Stomach (tissue), 8 donors: ENCODE measurements at regions not wholly inside any gene's neighbourhood (a gene's known extent, or its start where the extent isn't known, plus 50 kb on each side); places are given as distances from the start of the nearest gene placed in this dataset.

ENCODE experiments used
- DNase-seq, 2 donors: peaks; one replicate each; pipeline versions ENCODE4 v3.0.0 to v3.0.0-alpha.2; 2013 to 2019
- H3K27ac ChIP-seq, 5 donors: fragments of 200-600 bp in 4 of 5; sonication (generic) in 4 of 5; one replicate each; pipeline ENCODE4 v1.5.1; 2013 to 2019; ENCODE audit warnings: mild to moderate bottlenecking in 1 of 5, moderate library complexity in 1 of 5
- H3K27me3 ChIP-seq, 3 donors: fragments of 200-600 bp; sonication (generic); one replicate each; pipeline ENCODE4 v1.5.1; 2017 to 2019; ENCODE audit warnings: mixed run types in 1 of 3
- H3K36me3 ChIP-seq, 4 donors: fragments of 200-600 bp; sonication (generic); 1 replicate in 3 of 4; 2 replicates in 1 of 4; pipeline ENCODE4 v1.5.1; 2016 to 2019
- H3K4me1 ChIP-seq, 4 donors: fragments of 200-600 bp; sonication (generic); one replicate each; pipeline ENCODE4 v1.5.1; 2016 to 2019
- H3K4me3 ChIP-seq, 4 donors: fragments of 200-600 bp; sonication (generic) in 3 of 4; one replicate each; pipeline ENCODE4 v1.5.1; 2016 to 2019; ENCODE audit warnings: mild to moderate bottlenecking in 1 of 4
- H3K9me3 ChIP-seq, 4 donors: fragments of 200-600 bp; sonication (generic); one replicate each; pipeline ENCODE4 v1.5.1; 2016 to 2019
- CTCF ChIP-seq, 7 experiments: fragments of 450-650 bp in 4 of 7; fragments of 200-600 bp in 3 of 7; sonication (generic) in 3 of 7; IDR thresholded peaks; one replicate each; pipeline ENCODE4 v1.5.1; 2016 to 2019; ENCODE audit warnings: antibody characterized with exemption in 7 of 7, control low read depth in 2 of 7, mild to moderate bottlenecking in 1 of 7
- EP300 ChIP-seq: sonication (generic); formaldehyde crosslinking; IDR thresholded peaks from one replicate; pipeline ENCODE4 v1.6.1; 2017; ENCODE audit warnings: antibody characterized with exemption
- POLR2A ChIP-seq, 4 donors: fragments of 450-650 bp; IDR thresholded peaks; one replicate each; pipeline ENCODE4 v1.6.1; 2016; ENCODE audit warnings: antibody characterized with exemption in 4 of 4, control low read depth in 2 of 4, mild to moderate bottlenecking in 1 of 4, moderate library complexity in 1 of 4
- POLR2AphosphoS5 ChIP-seq, 3 donors: sonication (generic); formaldehyde crosslinking; IDR thresholded peaks; one replicate each; pipeline ENCODE4 v1.6.1; 2016; ENCODE audit warnings: antibody characterized with exemption in 3 of 3
- WGBS, 5 donors: extraction: QIAGEN DNeasy Blood & Tissue Kit in 3 of 5; methylation state at CpG; one replicate each; pipeline versions ENCODE4 v1.1.5 to v1.1.7; 2013 to 2018; 5-methylcytosine and 5-hydroxymethylcytosine counted together
- intact Hi-C: fragments of 100-400 bp; cut with DNase I; formaldehyde crosslinking; loops from one replicate; pipeline ENCODE4 v1.15.1; 2023; ENCODE audit warnings: low total_unique reads
- donor health status: healthy with polysubstance abuse.
- donor health status: Bipolar disorder and iron deficiency.
- donor health status: healthy.

- no peak for DNase-seq
- Histone ChIP-seq H3K27me3 (no peaks in the 10 kb centered on the region), H3K27ac (no peak overlapping the region), H3K4me1 (no peaks in the 10 kb centered on the region), H3K9me3 (peaks cover 0 to 13% (median 0%) of the 10 kb centered on the region in 4 donors), H3K36me3 (no peaks in the 10 kb centered on the region), H3K4me3 (no peak overlapping the region)
- TF ChIP-seq POLR2A (IDR thresholded peaks at IDR 0.05): no peak
- TF ChIP-seq EP300: no peak
- no peak for TF ChIP-seq CTCF (IDR thresholded peaks at IDR 0.05)
- no peak for TF ChIP-seq POLR2AphosphoS5 (IDR thresholded peaks at IDR 0.05)
- WGBS, 5 donors: 82 to 93% (median 89%) methylated on average over 5 of the region's 5 CpGs
- intact Hi-C loops: no loop called here
Observed at GRCh38 chr7:18337048-18337809, 158.3 kb upstream of the HDAC9 start.

GRCh38 chr7:18338910-18339523, 156.5 kb upstream of the HDAC9 start:
- intact Hi-C loops: no loop called here
- TF ChIP-seq POLR2AphosphoS5 (IDR thresholded peaks at IDR 0.05) (no peak), POLR2A (IDR thresholded peaks at IDR 0.05) (no peak), EP300 (no peak), CTCF (IDR thresholded peaks at IDR 0.05) (no peak)
- 85 to 93% (median 92%) methylated on average over 3 of the region's 3 CpGs for WGBS, 5 donors
- no peak overlapping the region for H3K4me3 ChIP-seq
- no peaks in the 10 kb centered on the region for H3K4me1 ChIP-seq
- H3K27ac ChIP-seq: no peak overlapping the region
- H3K27me3 ChIP-seq: no peaks in the 10 kb centered on the region
- H3K9me3 ChIP-seq: peaks cover 0 to 13% (median 0%) of the 10 kb centered on the region in 4 donors
- DNase-seq: no peak
- H3K36me3 ChIP-seq: no peaks in the 10 kb centered on the region

- no peak overlapping the region for H3K4me3 ChIP-seq
- peaks cover 0 to 13% (median 0%) of the 10 kb centered on the region in 4 donors for H3K9me3 ChIP-seq
- TF ChIP-seq POLR2AphosphoS5 (IDR thresholded peaks at IDR 0.05): no peak
- no peak for TF ChIP-seq POLR2A (IDR thresholded peaks at IDR 0.05)
- TF ChIP-seq EP300: no peak
- no peak for TF ChIP-seq CTCF (IDR thresholded peaks at IDR 0.05)
- H3K36me3 ChIP-seq: no peaks in the 10 kb centered on the region
- no peak overlapping the region for H3K27ac ChIP-seq
- no peak for DNase-seq
- peaks cover 0 to 13% (median 4%) of the 10 kb centered on the region in 4 donors for H3K4me1 ChIP-seq
- no peaks in the 10 kb centered on the region for H3K27me3 ChIP-seq
- intact Hi-C loops: no loop called here
- WGBS, 5 donors: 85 to 95% (median 92%) methylated on average over 2 of the region's 2 CpGs
Observed at GRCh38 chr7:18341756-18342155, 153.8 kb upstream of the HDAC9 start.

GRCh38 chr7:18343047-18343446, 152.5 kb upstream of the HDAC9 start:
- H3K9me3 ChIP-seq: peaks cover 0 to 13% (median 0%) of the 10 kb centered on the region in 4 donors
- intact Hi-C loops: no loop called here
- no peaks in the 10 kb centered on the region for H3K27me3 ChIP-seq
- no peak overlapping the region for H3K4me3 ChIP-seq
- H3K36me3 ChIP-seq: no peaks in the 10 kb centered on the region
- DNase-seq: no peak
- peaks cover 0 to 13% (median 4%) of the 10 kb centered on the region in 4 donors for H3K4me1 ChIP-seq
- TF ChIP-seq EP300 (no peak), POLR2A (IDR thresholded peaks at IDR 0.05) (no peak), CTCF (IDR thresholded peaks at IDR 0.05) (no peak), POLR2AphosphoS5 (IDR thresholded peaks at IDR 0.05) (no peak)
- WGBS, 5 donors: 86 to 94% (median 93%) methylated on average over 2 of the region's 2 CpGs
- no peak overlapping the region for H3K27ac ChIP-seq
